GM19395 (cell line): ENCODE measurements at regions not wholly inside any gene's neighbourhood (a gene's known extent, or its start where the extent isn't known, plus 50 kb on each side); places are given as distances from the start of the nearest gene placed in this dataset.
"Not testable (repeated sequence)": the region's sequence is repeated elsewhere in the genome, so short reads cannot be mapped to it uniquely, and the experiment has no call there.

ENCODE experiments used
- ATAC-seq: cut with Tn5 transposase; IDR thresholded peaks from one replicate; pipeline ENCODE4 v1.9.1; 2021; ENCODE audit warnings: mild to moderate bottlenecking, moderate library complexity; ENCODE audit not compliant: unreplicated experiment

DNA sequence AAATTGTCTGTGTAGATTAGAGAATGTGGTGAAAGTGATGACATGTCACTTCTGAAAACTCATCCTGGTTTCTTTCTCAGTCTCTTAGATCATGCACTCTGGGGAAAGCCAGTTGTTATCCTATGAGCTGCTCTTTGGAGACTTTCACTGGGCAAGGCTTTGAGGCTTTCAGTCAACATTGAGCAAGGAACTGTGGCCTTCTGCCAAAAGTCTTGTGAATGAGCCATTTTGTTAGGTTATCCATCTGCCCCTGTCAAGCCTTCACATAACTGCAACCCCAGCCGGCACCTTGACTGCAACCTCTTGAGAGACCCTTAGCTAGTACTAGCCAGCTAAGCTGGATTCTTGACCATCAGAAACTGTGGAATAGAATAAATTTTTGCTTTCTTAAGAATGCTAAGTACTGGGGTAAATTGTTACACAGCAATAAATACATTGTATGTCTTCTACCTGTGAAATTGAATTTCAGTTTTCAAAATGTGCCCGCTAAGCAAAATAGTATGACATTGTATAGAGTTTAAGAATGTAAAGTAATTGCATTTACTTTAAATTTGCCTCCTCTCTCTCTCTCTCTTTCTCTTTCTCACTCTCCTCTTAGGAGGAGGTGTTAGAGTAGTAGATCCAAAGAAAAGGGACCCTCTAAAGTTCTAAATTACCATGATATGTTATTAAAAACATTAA lies 1273.0 kb downstream of the RAPGEF2 start:
- ATAC-seq = no peak

DNA sequence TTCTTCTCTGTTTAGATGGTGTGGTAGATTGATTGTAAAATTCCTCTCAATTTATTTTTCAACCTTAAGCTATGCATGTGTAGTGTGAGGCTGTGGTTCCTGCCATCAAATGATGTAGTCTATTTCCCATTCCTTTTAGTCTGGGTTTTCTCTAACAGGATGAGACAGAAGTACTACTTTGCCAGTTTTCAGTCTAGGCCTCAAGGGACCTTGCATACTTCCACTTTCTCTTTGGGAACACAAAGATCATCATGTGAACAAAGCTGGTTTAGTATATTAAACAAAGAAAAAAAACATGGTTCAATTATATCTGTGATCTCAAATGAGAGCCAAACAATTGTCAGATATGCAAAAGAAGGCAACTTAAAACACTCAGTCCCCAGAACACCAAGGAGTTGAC lies 1284.0 kb downstream of the RAPGEF2 start:
- ATAC-seq = no peak

DNA sequence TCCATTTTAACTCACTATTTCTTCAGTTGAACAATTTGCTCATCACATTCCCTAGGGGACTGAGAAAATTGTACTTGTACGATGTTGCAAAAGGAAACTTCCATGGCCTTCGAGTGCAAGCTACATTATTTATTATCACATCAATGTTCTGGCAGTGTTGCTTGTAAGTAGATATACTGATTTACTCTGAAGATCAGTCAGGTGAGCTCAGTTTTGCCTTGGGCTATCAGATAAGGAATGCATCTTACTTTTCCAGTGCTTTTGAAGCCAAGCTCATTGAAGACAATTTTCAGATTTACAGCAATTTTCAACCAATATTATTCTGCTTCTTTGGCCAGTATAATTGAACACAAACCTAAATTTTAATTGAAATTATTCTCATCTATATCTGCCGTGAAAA lies 1296.9 kb downstream of the RAPGEF2 start:
- ATAC-seq = no peak

DNA sequence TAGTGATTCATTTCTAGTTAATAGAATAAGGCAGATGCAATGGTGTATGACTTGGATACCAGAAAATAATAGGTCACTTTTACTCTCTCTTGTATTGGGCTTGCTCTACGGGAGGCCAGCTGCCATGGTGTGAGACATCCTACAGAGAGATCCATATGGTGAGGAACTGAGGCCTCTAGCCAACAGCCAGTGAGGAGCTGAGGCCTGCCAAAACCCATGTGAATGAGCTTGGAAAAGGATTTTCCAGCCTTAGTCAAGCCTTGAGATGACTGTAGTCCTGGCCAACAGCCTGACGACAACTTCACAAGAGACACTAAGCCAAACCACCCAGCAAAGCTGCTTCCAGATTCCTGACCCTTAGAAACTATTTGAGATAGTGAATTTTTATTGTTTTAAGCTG lies 1300.2 kb downstream of the RAPGEF2 start:
- no peak for ATAC-seq

DNA sequence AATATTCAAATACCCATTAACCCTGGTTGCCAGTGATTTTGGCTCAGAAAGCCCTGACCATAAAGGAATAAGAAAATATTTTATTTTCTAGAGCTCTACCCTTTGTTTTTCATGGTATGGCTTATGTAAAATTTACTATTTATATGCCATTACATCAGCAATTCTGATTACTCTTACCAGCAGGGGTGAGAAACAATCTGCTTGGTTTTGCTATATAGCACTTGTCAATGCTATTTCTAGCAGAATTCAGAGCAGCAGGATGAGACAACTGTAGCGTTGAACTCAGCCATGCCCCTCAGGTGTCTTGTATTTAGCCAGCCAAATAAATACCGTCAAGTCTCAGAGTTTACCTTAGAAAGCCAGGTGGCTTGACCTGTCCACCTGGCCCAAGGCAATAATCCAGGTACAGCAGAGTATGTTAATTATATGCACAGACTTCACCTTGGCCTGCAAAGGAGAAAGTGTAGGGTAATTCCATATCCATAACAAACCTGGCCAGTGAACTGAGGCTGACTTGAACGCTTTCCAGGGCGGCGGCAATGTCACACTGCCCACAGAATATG lies 1303.5 kb downstream of the RAPGEF2 start:
- no peak for ATAC-seq

DNA sequence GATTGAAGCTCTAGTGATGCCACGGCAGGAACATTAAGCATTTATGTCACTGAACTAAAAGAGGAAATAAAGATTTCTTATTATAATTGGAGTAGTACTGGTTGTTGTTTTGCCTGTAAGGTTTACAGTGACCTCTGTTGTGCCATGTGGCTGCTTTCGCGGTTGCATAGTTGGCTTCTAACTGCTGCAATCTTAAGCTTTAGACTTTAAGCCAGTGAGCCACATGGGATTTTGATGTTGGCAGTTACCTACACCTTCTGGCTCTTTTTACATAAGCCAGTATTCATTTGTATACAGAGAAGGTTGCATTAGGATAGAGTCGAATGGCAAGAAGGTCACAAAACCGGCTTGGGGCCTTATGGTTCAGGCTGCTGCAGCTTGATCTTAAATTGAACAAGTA lies 1311.6 kb downstream of the RAPGEF2 start:
- no peak for ATAC-seq

DNA sequence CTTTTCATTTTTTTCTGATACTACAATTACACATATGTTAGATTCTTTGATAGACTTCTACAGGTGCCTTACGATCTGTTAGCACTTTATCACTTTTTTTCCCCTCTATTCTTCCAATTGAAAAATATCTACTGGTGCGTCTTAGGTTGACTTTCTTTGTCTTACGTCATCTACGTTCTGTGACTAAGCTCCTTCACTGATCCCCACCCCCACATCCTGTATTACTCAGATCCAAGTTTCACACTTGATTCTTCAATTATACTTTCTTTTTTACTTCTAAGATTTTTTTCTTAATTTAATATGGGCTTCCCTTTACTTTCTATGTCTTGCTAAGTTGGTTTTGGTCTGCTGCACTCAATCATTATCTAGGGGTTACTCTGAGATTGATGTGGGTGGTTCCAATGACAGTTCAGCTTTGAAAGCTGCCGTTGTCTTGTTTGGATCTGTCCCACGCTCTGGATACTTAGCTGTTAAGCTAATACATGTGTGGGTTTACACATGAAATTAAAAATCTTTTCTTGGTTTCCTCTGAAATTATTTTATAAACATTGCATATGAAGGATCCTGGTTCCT lies 1321.1 kb downstream of the RAPGEF2 start:
- no peak for ATAC-seq

DNA sequence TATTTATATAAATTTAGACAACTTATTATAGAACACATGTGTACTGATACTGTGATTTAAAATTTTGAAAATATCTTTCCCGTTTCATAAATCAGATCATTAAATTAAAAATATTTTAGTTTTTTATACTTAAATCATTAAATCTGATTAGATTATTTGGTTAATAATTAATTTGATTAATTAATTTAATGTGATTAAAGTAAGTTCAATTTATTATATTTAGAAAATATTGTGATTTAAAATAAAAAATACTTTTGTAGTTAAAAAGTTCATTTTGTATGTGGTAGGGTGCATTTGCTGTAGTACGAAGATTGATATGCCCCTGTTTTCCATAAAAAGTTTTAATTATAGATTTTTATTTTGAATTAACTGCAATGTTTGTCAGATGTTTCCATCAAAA lies 1323.4 kb downstream of the RAPGEF2 start:
- no peak for ATAC-seq

DNA sequence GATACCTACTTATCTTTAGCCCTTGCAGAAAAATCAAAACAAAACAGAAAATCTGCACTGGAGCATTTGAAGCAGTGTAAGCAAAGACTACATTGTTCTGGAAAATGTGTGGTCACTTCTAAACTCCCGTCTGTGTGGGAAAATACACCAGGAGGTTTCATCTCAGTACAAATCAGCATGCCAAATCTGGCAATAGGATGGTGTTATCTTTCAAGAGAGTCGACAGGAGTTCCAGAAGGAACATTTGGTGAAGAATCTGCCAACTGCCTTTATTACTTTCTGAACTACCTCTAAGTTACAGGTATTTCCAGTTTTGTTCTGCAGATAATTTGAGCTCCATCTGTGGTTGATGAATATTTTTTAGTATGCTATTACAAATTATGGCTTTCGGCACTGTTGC lies 1348.0 kb downstream of the RAPGEF2 start:
- no peak for ATAC-seq

DNA sequence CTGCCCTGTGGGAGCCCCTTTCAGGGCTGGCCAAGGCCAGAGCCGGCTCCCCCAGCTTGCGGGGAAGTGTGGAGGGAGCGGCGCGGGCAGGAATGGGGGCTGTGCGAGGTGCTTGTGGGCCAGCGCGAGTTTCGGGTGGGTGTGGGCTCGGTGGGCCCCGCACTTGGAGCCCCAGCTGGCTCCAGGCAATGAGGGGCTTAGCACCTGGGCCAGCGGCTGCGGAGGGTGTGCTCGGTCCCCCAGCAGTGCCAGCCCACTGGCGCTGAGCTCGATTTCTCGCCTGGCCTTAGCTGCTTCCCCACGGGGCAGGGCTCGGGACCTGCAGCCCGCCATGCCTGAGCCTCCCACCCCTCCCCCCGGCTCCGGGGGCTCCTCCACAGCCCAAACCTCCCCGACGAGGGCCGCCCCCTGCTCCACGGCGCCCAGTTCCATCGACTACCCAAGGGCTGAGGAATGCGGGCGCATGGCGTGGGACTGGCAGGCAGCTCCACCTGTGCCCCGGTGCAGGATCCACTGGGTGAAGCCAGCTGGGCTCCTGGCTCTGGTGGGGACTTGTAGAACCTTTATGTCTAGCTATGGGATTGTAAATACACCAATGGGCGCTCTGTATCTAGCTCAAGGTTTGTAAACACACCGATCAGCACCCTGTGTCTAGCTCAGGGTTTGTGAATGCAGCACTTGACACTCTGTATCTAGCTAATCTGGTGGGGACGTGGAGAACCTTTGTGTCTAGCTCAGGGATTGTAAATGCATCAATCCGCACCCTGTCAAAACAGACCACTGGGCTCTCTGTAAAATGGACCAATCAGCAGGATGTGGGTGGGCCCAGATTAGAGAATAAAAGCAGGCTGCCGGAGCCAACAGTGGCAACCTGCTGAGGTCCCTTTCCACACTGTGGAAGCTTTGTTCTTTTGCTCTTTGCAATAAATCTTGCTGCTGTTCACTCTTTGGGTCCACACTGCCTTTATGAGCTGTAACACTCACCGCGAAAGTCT lies 1379.1 kb downstream of the RAPGEF2 start:
- ATAC-seq = not testable (repeated sequence)

DNA sequence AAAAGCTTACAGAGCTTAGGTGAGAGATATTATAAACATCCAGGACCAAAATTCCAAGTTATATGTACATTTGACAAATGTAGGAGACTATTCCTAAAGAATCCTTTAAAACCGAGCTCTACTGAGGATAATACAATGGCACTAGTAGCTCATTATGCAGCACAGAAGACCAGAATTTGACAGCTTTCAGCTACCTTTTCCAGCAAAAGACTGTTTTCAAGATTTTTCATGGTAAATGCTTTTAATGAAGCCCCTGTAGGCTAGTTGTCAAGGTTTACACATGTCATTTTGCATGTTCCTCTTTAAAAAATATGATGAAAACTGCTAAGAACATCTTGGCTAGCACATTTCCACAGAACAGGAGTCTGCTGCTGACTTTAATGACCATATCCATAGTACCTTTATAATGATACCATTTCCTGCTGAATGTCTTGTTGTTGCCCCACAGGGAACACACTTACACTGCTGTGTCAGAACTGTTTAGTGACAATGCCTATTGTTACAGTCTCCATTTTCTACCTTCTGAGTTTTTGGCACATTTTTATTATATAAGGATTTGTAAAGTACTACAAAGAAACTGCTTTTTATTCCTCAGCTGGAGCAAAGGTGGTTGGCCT lies 1382.3 kb downstream of the RAPGEF2 start:
- ATAC-seq = no peak

DNA sequence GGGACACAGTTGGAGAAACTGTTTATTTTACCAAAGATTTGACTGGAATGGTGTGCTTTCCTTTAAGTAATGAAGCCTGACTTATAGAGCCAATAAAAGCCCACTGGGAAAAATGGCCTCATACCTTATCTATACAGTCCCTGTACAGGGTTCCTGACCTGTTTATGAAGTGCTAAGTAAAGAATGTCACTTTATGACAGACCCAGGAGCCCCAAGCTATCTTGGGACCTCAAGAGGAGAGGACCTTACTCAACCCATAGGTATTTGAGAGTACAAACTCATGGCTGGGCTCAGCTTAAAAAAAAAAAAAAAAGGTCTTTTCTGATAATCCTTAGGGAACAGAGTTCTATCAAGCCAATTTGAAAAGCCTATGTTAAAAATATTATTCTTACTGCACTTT lies 1389.3 kb downstream of the RAPGEF2 start:
- ATAC-seq = no peak

DNA sequence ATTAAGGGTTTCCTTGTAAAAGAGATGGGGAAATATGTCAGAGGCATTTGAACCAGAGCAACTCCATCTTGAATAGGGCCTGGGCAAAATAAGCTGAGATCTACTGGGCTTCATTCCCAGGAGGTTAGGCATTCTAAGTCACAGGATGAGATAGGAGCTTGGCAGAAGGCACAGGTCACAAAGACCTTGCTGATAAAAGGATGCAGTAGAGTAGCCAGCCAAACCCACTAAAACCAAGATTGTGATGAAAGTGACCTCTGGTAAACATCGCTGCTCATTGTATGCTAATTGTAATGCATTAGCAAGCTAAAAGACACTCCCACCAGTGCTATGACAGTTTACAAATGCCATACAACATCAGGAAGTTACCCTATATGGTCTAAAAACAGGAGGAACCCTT lies 1390.3 kb downstream of the RAPGEF2 start:
- ATAC-seq = no peak

DNA sequence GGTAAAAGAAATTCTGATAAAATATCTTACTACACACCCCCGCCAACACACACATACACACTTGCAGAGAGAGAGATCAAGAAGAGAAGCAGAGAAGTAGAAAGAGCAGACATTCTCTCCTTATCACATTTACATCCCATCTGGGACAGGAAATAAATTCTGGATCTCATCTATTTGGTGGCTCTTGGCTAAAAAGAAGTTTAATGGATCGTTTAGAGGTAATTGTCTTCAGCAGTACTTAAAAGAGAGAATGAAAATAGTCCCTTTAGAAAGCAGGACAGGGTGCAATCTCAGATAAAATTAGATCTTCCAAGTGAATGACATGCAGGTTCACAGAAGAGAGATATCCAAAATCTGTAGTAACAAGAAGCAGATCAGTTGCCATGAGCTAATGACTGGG lies 1392.5 kb downstream of the RAPGEF2 start:
- ATAC-seq = no peak

DNA sequence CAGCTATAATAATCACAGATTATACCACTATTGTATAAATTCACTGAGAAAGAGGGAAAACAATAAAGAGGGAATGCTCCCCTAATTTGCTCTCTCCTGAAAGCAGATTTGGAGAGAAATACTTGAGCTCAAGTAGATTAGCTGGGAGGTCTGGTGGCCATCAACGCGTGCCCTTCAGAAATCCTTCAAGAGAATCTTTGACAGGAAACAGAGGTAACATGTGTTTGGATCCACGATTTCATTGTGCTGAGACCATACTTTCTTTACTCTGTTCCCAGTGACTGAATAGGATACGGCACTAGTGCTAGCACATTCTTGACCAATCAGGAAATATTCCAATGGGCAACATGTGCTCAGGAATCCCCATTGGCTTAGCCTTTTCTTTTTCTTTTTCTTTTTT lies 1395.3 kb downstream of the RAPGEF2 start:
- no peak for ATAC-seq

DNA sequence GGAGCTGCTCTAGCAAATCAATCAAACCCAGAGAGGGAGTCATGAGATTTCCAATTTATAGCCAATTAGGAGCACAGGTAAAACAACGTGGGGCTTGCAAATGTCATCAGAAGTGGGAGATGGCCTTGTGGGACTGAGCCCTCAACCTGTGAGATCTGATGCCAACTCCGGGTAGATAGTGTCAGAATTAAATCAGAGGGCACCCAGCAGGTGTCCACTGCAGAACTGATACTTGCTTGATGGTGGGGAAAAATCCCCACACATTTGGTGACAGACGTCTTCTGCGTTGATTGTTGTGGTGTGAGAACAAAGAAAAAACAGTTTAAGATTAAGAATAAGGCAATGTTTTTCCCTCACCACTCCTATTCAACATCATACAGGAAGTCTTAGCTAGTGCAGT lies 1402.8 kb downstream of the RAPGEF2 start:
- no peak for ATAC-seq

DNA sequence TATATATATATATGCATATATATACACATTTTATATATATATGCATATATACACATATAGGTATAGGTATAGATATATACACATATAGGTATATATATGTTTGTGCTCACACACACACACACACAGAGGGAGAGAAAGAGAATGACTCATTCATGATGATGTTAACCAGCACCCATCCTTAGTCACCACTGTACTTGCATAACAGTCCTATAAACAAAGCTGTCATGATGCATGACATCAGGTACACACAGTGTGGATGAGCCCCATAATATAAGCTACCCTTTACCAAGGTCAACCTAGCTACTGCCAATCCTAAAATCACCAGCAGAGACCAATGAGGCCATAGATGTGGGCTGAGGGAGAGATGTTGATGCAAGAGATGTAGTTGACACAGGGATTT lies 1408.0 kb downstream of the RAPGEF2 start:
- ATAC-seq = no peak

DNA sequence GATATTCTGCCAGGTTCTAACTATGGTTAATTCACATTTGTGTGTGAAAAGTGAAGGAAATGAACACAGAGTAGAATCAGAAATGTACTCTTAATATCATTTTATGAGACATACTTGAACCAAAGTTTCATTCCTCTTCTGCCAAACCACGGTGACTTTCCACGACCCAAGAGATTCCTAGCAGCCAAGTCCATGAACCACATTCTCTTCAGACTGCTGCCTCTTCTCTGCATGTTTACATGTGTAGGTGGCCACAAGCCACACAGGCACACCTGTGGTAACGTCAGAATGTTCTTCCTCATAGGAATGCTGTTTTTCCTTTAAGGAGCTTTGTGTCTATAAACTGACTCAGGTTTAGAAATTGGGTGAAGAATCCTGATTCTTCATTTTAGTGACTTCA lies 1411.2 kb downstream of the RAPGEF2 start:
- ATAC-seq = no peak

DNA sequence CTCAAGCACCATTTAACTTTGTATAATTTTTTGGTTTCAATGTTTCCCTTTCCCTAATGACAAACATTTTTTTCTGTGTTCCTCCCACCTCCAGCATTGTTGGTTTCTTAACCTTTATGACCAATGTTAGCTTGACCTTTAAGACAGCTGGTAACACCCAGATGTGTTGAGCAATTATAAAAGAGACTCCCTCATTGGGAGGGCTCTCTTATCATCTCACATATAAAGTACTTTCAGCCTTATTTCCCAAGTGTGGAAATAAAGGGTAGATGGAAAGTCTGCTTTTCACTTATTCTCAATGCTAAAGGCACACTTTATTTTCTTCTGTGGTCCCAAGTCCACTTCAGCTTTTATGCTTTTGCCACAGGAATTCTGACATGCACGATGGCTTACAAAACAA lies 1420.4 kb downstream of the RAPGEF2 start:
- ATAC-seq = no peak

DNA sequence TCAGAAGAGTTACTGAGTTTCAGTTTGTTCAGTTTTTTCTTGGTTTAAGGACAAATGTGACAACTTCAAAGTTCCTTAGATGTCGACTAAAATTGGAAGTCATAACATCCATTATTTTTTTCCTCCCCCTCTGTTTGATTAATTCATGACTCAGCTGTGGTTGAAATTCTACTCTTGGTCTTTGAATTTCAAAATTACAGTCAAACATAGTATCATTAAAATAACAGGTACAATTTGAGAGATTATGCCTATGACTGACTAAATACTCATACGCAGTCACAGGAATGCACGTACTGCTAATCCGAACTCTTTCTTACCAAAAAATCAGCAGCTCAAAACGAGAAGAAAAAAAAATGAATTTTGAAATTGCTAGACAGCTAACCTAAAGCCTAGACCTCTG lies 1434.8 kb downstream of the RAPGEF2 start:
- ATAC-seq = no peak

DNA sequence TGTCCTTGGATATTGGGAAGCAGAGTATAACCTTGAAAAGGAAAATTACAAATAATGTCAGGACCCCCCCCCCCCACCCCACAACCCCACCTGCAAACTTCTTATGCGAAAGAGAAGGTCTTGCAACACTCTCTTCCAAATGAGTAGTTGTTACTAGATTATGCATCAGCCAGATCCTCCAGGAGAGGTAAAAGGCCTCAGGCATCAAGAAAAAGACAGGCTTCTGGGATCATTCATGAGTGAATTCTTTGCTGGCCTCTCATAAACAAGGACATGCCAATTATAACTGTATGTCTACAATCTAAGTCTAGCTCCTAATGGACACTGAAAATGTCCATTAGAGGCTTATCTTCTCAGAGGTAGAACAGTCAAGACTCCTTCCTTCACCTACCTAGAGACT lies 1443.3 kb downstream of the RAPGEF2 start:
- ATAC-seq = no peak
